ENCODE measurements at regions not wholly inside any gene's neighbourhood (a gene's known extent, or its start where the extent isn't known, plus 50 kb on each side); places are given as distances from the start of the nearest gene placed in this dataset.

GRCh38 chr9:105023788-105024187, 95.8 kb upstream of the ABCA1 start:
- no peaks in the 10 kb centered on the region for H3K9me3 Mint-ChIP-seq
- no peak for TF ChIP-seq CREB1 (CRISPR knock-in tag; IDR thresholded peaks at IDR 0.05; ENCODE audit: low read depth)
- no peak for TF ChIP-seq ZNF331 (CRISPR knock-in tag; IDR thresholded peaks at IDR 0.05; ENCODE audit: low read depth)
- peak overlapping the region; percentile 84; the same call in 1 of the 2 replicates for H2AFZ ChIP-seq
- H3K27ac Mint-ChIP-seq = no peak overlapping the region
- H3K79me2 ChIP-seq (replicated peaks; ENCODE audit: insufficient read depth) = no peaks in the 10 kb centered on the region
- H3K4me2 ChIP-seq = no peak overlapping the region
- H3K4me3 Mint-ChIP-seq = no peak overlapping the region
- H3K9me2 ChIP-seq (ENCODE audit: insufficient read depth) = no peaks in the 10 kb centered on the region
- H3K27ac ChIP-seq (ENCODE audit: low read depth) = no peak overlapping the region
- H4K20me1 ChIP-seq (replicated peaks; ENCODE audit: insufficient read depth) = no peaks in the 10 kb centered on the region
- no peaks in the 10 kb centered on the region for H3K27me3 ChIP-seq (ENCODE audit: insufficient read depth)
- DNase-seq (ENCODE audit: low spot score) = no peak
- no peak overlapping the region for H3K4me3 ChIP-seq
- ATAC-seq = peak; percentile 25; the same call in 1 of the 3 replicates
- no peaks in the 10 kb centered on the region for H3K36me3 ChIP-seq (ENCODE audit: insufficient read depth)
- no peaks in the 10 kb centered on the region for H3K36me3 Mint-ChIP-seq (ENCODE audit: low read depth)
- peaks cover 5% of the 10 kb centered on the region; the same call in 2 of the 3 replicates for H3K4me1 Mint-ChIP-seq
- no peaks in the 10 kb centered on the region for H3F3A ChIP-seq (replicated peaks; ENCODE audit: low read depth)
- H3K4me1 ChIP-seq (ENCODE audit: insufficient read depth) = no peaks in the 10 kb centered on the region
- peaks cover 4% of the 10 kb centered on the region for H3K27me3 Mint-ChIP-seq (ENCODE audit: insufficient read depth, low read depth, poor library complexity)

- no peak overlapping the region for H3K4me3 ChIP-seq
- no peaks in the 10 kb centered on the region for H3K4me1 ChIP-seq (ENCODE audit: insufficient read depth)
- no peaks in the 10 kb centered on the region for H3K9me2 ChIP-seq (ENCODE audit: insufficient read depth)
- H3K79me2 ChIP-seq (replicated peaks; ENCODE audit: insufficient read depth) = no peaks in the 10 kb centered on the region
- H3K36me3 Mint-ChIP-seq (ENCODE audit: low read depth) = no peaks in the 10 kb centered on the region
- H3K9me3 Mint-ChIP-seq = no peaks in the 10 kb centered on the region
- H3K4me2 ChIP-seq = no peak overlapping the region
- H4K20me1 ChIP-seq (replicated peaks; ENCODE audit: insufficient read depth) = no peaks in the 10 kb centered on the region
- H3F3A ChIP-seq (replicated peaks; ENCODE audit: low read depth) = no peaks in the 10 kb centered on the region
- H3K27me3 ChIP-seq (ENCODE audit: insufficient read depth) = no peaks in the 10 kb centered on the region
- no peak overlapping the region for H3K27ac Mint-ChIP-seq
- no peak overlapping the region for H3K27ac ChIP-seq (ENCODE audit: low read depth)
- no peak overlapping the region for H3K4me3 Mint-ChIP-seq
- ATAC-seq (peak; percentile 59; the same call in 2 of the 3 replicates), DNase-seq (ENCODE audit: low spot score) (no peak)
- H3K27me3 Mint-ChIP-seq (ENCODE audit: insufficient read depth, low read depth, poor library complexity) = peaks cover 2% of the 10 kb centered on the region
- H3K36me3 ChIP-seq (ENCODE audit: insufficient read depth) = no peaks in the 10 kb centered on the region
- H2AFZ ChIP-seq = no peak overlapping the region
- peaks cover 5% of the 10 kb centered on the region; the same call in 2 of the 3 replicates for H3K4me1 Mint-ChIP-seq
- TF ChIP-seq ETS1 (IDR thresholded peaks at IDR 0.05) = no peak
- TF ChIP-seq CREB1 (CRISPR knock-in tag; IDR thresholded peaks at IDR 0.05; ENCODE audit: low read depth) = no peak
- no peak for TF ChIP-seq JUNB (IDR thresholded peaks at IDR 0.05; ENCODE audit: unreplicated experiment)
- no peak for TF ChIP-seq ZNF462 (CRISPR knock-in tag; IDR thresholded peaks at IDR 0.05)
- TF ChIP-seq EZH2phosphoT487 (IDR thresholded peaks at IDR 0.05; ENCODE audit: unreplicated experiment) = no peak
- TF ChIP-seq EZH2 (IDR thresholded peaks at IDR 0.05; ENCODE audit: low read depth, unreplicated experiment) = no peak
- TF ChIP-seq POLR2AphosphoS5 (IDR thresholded peaks at IDR 0.05; ENCODE audit: low read depth) = no peak
- no peak for TF ChIP-seq ZNF331 (CRISPR knock-in tag; IDR thresholded peaks at IDR 0.05; ENCODE audit: low read depth)
- TF ChIP-seq ZNF114 (CRISPR knock-in tag; IDR thresholded peaks at IDR 0.05) = no peak
- no peak for TF ChIP-seq CTCF (conservative IDR thresholded peaks at IDR 0.05; ENCODE audit: low read depth in 2 of 2)
Observed at GRCh38 chr9:105024529-105024928, 96.6 kb upstream of the ABCA1 start.
